GM06990 (cell line): ENCODE measurements at regions not wholly inside any gene's neighbourhood (a gene's known extent, or its start where the extent isn't known, plus 50 kb on each side); places are given as distances from the start of the nearest gene placed in this dataset.

Experiments used
- DNase-seq: peaks from one replicate; pipeline ENCODE4 v3.0.0-alpha.2; 2011; ENCODE audit not compliant: insufficient read length; ENCODE audit errors: extremely low read depth
- H3K27me3 ChIP-seq: replicated peaks from 2 replicates; pipeline ENCODE4 v1.6.0; 2011; ENCODE audit warnings: low read length; ENCODE audit not compliant: control insufficient read depth, insufficient read depth
- H3K36me3 ChIP-seq: 2 replicates; pipeline ENCODE4 v1.5.1; 2011; ENCODE audit warnings: low read length; ENCODE audit not compliant: control insufficient read depth, insufficient read depth
- H3K4me3 ChIP-seq: replicated peaks from 2 replicates; pipeline ENCODE4 v1.5.1; 2011; ENCODE audit warnings: low read depth, mild to moderate bottlenecking, control low read depth, low read length
- CTCF ChIP-seq: IDR thresholded peaks from 2 replicates; pipeline ENCODE4 v1.5.1; 2011; ENCODE audit warnings: low read length, control low read depth, mild to moderate bottlenecking, inconsistent platforms; ENCODE audit not compliant: insufficient read depth, poor library complexity, severe bottlenecking

- DNase-seq, result no peak
- Histone ChIP-seq H3K27me3 (no peaks in the 10 kb centered on the region), H3K4me3 (no peak overlapping the region), H3K36me3 (no peaks in the 10 kb centered on the region)
- no peak for TF ChIP-seq CTCF
Measured at GRCh38 chr9:111178331-111179055, 140.2 kb upstream of the LPAR1 start.

- no peaks in the 10 kb centered on the region for H3K27me3 ChIP-seq
- no peak for TF ChIP-seq CTCF
- H3K4me3 ChIP-seq, result no peak overlapping the region
- H3K36me3 ChIP-seq, result no peaks in the 10 kb centered on the region
- DNase-seq, result no peak
Measured at GRCh38 chr9:111176511-111176910, 138.2 kb upstream of the LPAR1 start.

GRCh38 chr9:111175350-111175749, 137.1 kb upstream of the LPAR1 start:
- H3K36me3 ChIP-seq, result no peaks in the 10 kb centered on the region
- no peaks in the 10 kb centered on the region for H3K27me3 ChIP-seq
- DNase-seq, result no peak
- H3K4me3 ChIP-seq, result no peak overlapping the region
- no peak for TF ChIP-seq CTCF

- Histone ChIP-seq H3K4me3 (no peak overlapping the region), H3K27me3 (no peaks in the 10 kb centered on the region), H3K36me3 (no peaks in the 10 kb centered on the region)
- no peak for TF ChIP-seq CTCF
- DNase-seq, result no peak
Measured at GRCh38 chr9:111167341-111167740, 129.1 kb upstream of the LPAR1 start.

- DNase-seq, result no peak
- no peaks in the 10 kb centered on the region for H3K27me3 ChIP-seq
- no peaks in the 10 kb centered on the region for H3K36me3 ChIP-seq
- TF ChIP-seq CTCF, result no peak
- no peak overlapping the region for H3K4me3 ChIP-seq
Measured at GRCh38 chr9:111163716-111164389, 125.6 kb upstream of the LPAR1 start.

GRCh38 chr9:111162026-111162425, 123.8 kb upstream of the LPAR1 start:
- Histone ChIP-seq H3K36me3 (no peaks in the 10 kb centered on the region), H3K27me3 (no peaks in the 10 kb centered on the region), H3K4me3 (no peak overlapping the region)
- no peak for DNase-seq
- no peak for TF ChIP-seq CTCF
